GM03348 (cell line): ENCODE measurements at regions not wholly inside any gene's neighbourhood (a gene's known extent, or its start where the extent isn't known, plus 50 kb on each side); places are given as distances from the start of the nearest gene placed in this dataset.
"Not testable (repeated sequence)": the region's sequence is repeated elsewhere in the genome, so short reads cannot be mapped to it uniquely, and the experiment has no call there.

Experiments
- DNase-seq: peaks from one replicate; pipeline ENCODE4 v3.0.0; 2012; ENCODE audit warnings: low spot score

- no peak for DNase-seq
Observed at GRCh38 chr1:29554208-29554778, 318.0 kb downstream of the PTPRU start.

- DNase-seq, result no peak
Observed at GRCh38 chr1:29551123-29551936, 315.0 kb downstream of the PTPRU start.

GRCh38 chr1:29550119-29550841 is 314.0 kb downstream of the PTPRU start:
- no peak for DNase-seq

- not testable (repeated sequence) for DNase-seq
Observed at GRCh38 chr1:29549728-29550118, 313.4 kb downstream of the PTPRU start.

GRCh38 chr1:29549001-29549400 is 312.7 kb downstream of the PTPRU start:
- DNase-seq, result no peak

- DNase-seq, result no peak
Observed at GRCh38 chr1:29548091-29548490, 311.8 kb downstream of the PTPRU start.

GRCh38 chr1:29547300-29547699 is 311.0 kb downstream of the PTPRU start:
- no peak for DNase-seq

GRCh38 chr1:29546496-29546895 is 310.2 kb downstream of the PTPRU start:
- no peak for DNase-seq

- DNase-seq, result no peak
Observed at GRCh38 chr1:29544406-29544805, 308.1 kb downstream of the PTPRU start.

- no peak for DNase-seq
Observed at GRCh38 chr1:29543586-29543985, 307.3 kb downstream of the PTPRU start.

GRCh38 chr1:29542548-29542947 is 306.2 kb downstream of the PTPRU start:
- no peak for DNase-seq

GRCh38 chr1:29541631-29542030 is 305.3 kb downstream of the PTPRU start:
- no peak for DNase-seq

GRCh38 chr1:29540801-29541357 is 304.6 kb downstream of the PTPRU start:
- no peak for DNase-seq

GRCh38 chr1:29539971-29540370 is 303.6 kb downstream of the PTPRU start:
- no peak for DNase-seq

GRCh38 chr1:29538586-29538985 is 302.3 kb downstream of the PTPRU start:
- no peak for DNase-seq

- DNase-seq, result no peak
Observed at GRCh38 chr1:29532751-29533150, 296.4 kb downstream of the PTPRU start.

GRCh38 chr1:29532285-29532684 is 296.0 kb downstream of the PTPRU start:
- DNase-seq, result no peak

GRCh38 chr1:29531596-29531995 is 295.3 kb downstream of the PTPRU start:
- no peak for DNase-seq

GRCh38 chr1:29529677-29530278 is 293.5 kb downstream of the PTPRU start:
- DNase-seq, result no peak

GRCh38 chr1:29527314-29528004 is 291.1 kb downstream of the PTPRU start:
- DNase-seq, result no peak

- DNase-seq, result no peak
Observed at GRCh38 chr1:29525941-29526340, 289.6 kb downstream of the PTPRU start.
